NB4 (cell line): ENCODE measurements at regions not wholly inside any gene's neighbourhood (a gene's known extent, or its start where the extent isn't known, plus 50 kb on each side); places are given as distances from the start of the nearest gene placed in this dataset.

Source experiments
- CTCF ChIP-seq: IDR thresholded peaks from one replicate; pipeline ENCODE4 v1.5.1; 2012; ENCODE audit warnings: low read depth, low read length
- MYC ChIP-seq: IDR thresholded peaks from 2 replicates; pipeline ENCODE4 v1.6.1; 2011; ENCODE audit warnings: low read depth, low read length

DNA sequence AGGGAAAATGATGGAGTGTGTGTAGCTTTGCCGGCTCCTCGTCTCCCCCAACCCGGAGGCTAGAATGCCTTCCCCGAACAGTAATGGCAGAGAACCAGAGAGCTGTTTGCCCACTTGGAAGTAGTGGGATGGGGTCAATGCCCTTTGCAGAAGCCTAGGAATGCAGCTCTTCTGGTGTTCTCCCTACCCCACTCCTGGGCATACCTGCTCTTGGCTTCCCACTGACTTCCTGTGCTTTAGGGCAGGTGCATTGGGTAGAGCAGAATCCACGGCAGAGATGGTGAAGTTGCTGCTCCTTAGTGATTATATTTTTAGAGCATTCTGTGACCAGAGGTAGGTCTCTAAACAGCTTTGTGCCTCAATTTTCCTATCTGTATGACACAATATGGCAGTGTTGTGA lies 134.6 kb downstream of the BOD1 start:
- TF ChIP-seq CTCF (no peak), MYC (no peak)
